Neural cell (in vitro differentiated cells): ENCODE measurements at regions not wholly inside any gene's neighbourhood (a gene's known extent, or its start where the extent isn't known, plus 50 kb on each side); places are given as distances from the start of the nearest gene placed in this dataset.

Source experiments
- H2AFZ ChIP-seq: fragments of 200-600, 300-800 bp; sonication (generic), shearing (Covaris generic); 2 replicates; pipeline ENCODE4 v1.6.0; 2014; ENCODE audit warnings: low read depth, mild to moderate bottlenecking, antibody characterized with exemption, low read length, moderate library complexity
- H3F3A ChIP-seq: fragments of 200-600 bp; shearing (Covaris generic); 2 replicates; pipeline ENCODE4 v1.6.1; 2016; ENCODE audit warnings: mild to moderate bottlenecking, moderate library complexity, mixed read lengths, antibody characterized with exemption, low read length; ENCODE audit not compliant: insufficient read depth, poor library complexity, severe bottlenecking
- H3K27ac ChIP-seq: fragments of 200-600, 300-800 bp; sonication (generic), shearing (Covaris generic); 2 replicates; pipeline ENCODE4 v1.5.1; 2014; ENCODE audit warnings: mild to moderate bottlenecking, low read length, moderate library complexity
- H3K27me3 ChIP-seq: fragments of 300-800, 200-600 bp; sonication (generic), shearing (Covaris generic); 2 replicates; pipeline ENCODE4 v1.6.0; 2014; ENCODE audit warnings: mild to moderate bottlenecking, low read depth, low read length, moderate library complexity; ENCODE audit not compliant: insufficient read depth
- H3K36me3 ChIP-seq: fragments of 300-800, 200-600 bp; sonication (generic), shearing (Covaris generic); 2 replicates; pipeline ENCODE4 v1.5.1; 2014; ENCODE audit warnings: mild to moderate bottlenecking, antibody characterized with exemption, low read length, moderate library complexity; ENCODE audit not compliant: insufficient read depth
- H3K4me2 ChIP-seq: fragments of 300-800, 200-600 bp; sonication (generic), shearing (Covaris generic); 2 replicates; pipeline ENCODE4 v1.6.0; 2014; ENCODE audit warnings: mild to moderate bottlenecking, low read length
- H3K4me3 ChIP-seq: fragments of 300-800, 200-600 bp; sonication (generic), shearing (Covaris generic); 2 replicates; pipeline ENCODE4 v1.5.1; 2014; ENCODE audit warnings: mild to moderate bottlenecking, low read length, moderate library complexity
- H3K79me2 ChIP-seq: fragments of 200-600 bp; shearing (Covaris generic); replicated peaks from 2 replicates; pipeline ENCODE4 v1.6.0; 2014; ENCODE audit warnings: mild to moderate bottlenecking, low read length, moderate library complexity; ENCODE audit not compliant: insufficient read depth
- H3K9ac ChIP-seq: fragments of 300-800, 200-600 bp; sonication (generic), shearing (Covaris generic); 2 replicates; pipeline ENCODE4 v1.6.1; 2016; ENCODE audit warnings: mild to moderate bottlenecking, low read length, mixed read lengths
- H3K9me2 ChIP-seq: fragments of 200-600 bp; shearing (Covaris generic); 2 replicates; pipeline ENCODE4 v1.6.1; 2016; ENCODE audit warnings: mild to moderate bottlenecking, low read length, mixed read lengths; ENCODE audit not compliant: insufficient read depth
- H3K9me3 ChIP-seq: fragments of 200-600, 300-800 bp; sonication (generic), shearing (Covaris generic); 2 replicates; pipeline ENCODE4 v1.6.1; 2016; ENCODE audit warnings: mild to moderate bottlenecking, mixed run types, low read length, moderate library complexity, mixed read lengths
- H4K20me1 ChIP-seq: fragments of 200-600 bp; shearing (Covaris generic); 2 replicates; pipeline ENCODE4 v1.6.1; 2016; ENCODE audit warnings: mild to moderate bottlenecking, mixed run types; ENCODE audit not compliant: insufficient read depth
- CTCF ChIP-seq: fragments of 450-650 bp; IDR thresholded peaks from 2 replicates; pipeline ENCODE4 v1.5.1; 2014; ENCODE audit warnings: antibody characterized with exemption, mild to moderate bottlenecking, moderate library complexity; ENCODE audit not compliant: poor library complexity, severe bottlenecking
- EP300 ChIP-seq: fragments of 450-650 bp; conservative IDR thresholded peaks from 2 replicates; pipeline ENCODE4 v1.6.1; 2014; ENCODE audit warnings: antibody characterized with exemption, mild to moderate bottlenecking, moderate library complexity; ENCODE audit not compliant: poor library complexity, severe bottlenecking
- EZH2 ChIP-seq: fragments of 200-600, 300-800 bp; shearing (Covaris generic), sonication (generic); IDR thresholded peaks from 2 replicates; pipeline ENCODE4 v1.6.1; 2014; ENCODE audit warnings: antibody characterized with exemption, low read length, borderline replicate concordance, mild to moderate bottlenecking; ENCODE audit not compliant: insufficient read depth, poor library complexity, severe bottlenecking
- MXI1 ChIP-seq: fragments of 450-650 bp; conservative IDR thresholded peaks from 2 replicates; pipeline ENCODE4 v1.6.1; 2014; ENCODE audit warnings: antibody characterized with exemption, mild to moderate bottlenecking; ENCODE audit not compliant: poor library complexity, severe bottlenecking
- POLR2AphosphoS5 ChIP-seq: IDR thresholded peaks from 2 replicates; pipeline ENCODE4 v1.6.1; 2012
- RAD21 ChIP-seq: fragments of 450-650 bp; conservative IDR thresholded peaks from 2 replicates; pipeline ENCODE4 v1.6.1; 2014; ENCODE audit warnings: antibody characterized with exemption, mild to moderate bottlenecking, moderate library complexity
- REST ChIP-seq: IDR thresholded peaks from 2 replicates; pipeline ENCODE4 v1.6.1; 2012; ENCODE audit warnings: borderline replicate concordance
- SMC3 ChIP-seq: fragments of 450-650 bp; conservative IDR thresholded peaks from 2 replicates; pipeline ENCODE4 v1.6.1; 2014; ENCODE audit warnings: antibody characterized with exemption, mild to moderate bottlenecking, moderate library complexity; ENCODE audit not compliant: poor library complexity
- TAF1 ChIP-seq: IDR thresholded peaks from 2 replicates; pipeline ENCODE4 v1.6.1; 2012; ENCODE audit warnings: low read depth

GRCh38 chr10:60555700-60556099 is 166.0 kb upstream of the ANK3 start:
- no peak for TF ChIP-seq TAF1
- TF ChIP-seq REST = no peak
- TF ChIP-seq EZH2 = no peak
- TF ChIP-seq RAD21 = no peak
- H3K27ac ChIP-seq = no peak overlapping the region
- H3K79me2 ChIP-seq = peaks cover 80% of the 10 kb centered on the region
- H3K27me3 ChIP-seq = no peaks in the 10 kb centered on the region
- H3K9ac ChIP-seq = no peak overlapping the region
- no peak overlapping the region for H3K4me3 ChIP-seq
- no peaks in the 10 kb centered on the region for H3K9me2 ChIP-seq
- H3K36me3 ChIP-seq = peaks cover 4% of the 10 kb centered on the region
- H2AFZ ChIP-seq = no peak overlapping the region
- H3F3A ChIP-seq = no peaks in the 10 kb centered on the region
- H3K9me3 ChIP-seq = no peaks in the 10 kb centered on the region
- no peak overlapping the region for H3K4me2 ChIP-seq
- H4K20me1 ChIP-seq = peaks cover 7% of the 10 kb centered on the region

- Histone ChIP-seq H3F3A (no peaks in the 10 kb centered on the region), H3K36me3 (peaks cover 4% of the 10 kb centered on the region), H3K9me3 (no peaks in the 10 kb centered on the region), H3K27me3 (no peaks in the 10 kb centered on the region), H4K20me1 (peaks cover 11% of the 10 kb centered on the region), H3K9ac (no peak overlapping the region), H3K4me2 (no peak overlapping the region), H3K79me2 (peaks cover 70% of the 10 kb centered on the region), H3K9me2 (no peaks in the 10 kb centered on the region), H3K27ac (no peak overlapping the region), H3K4me3 (no peak overlapping the region), H2AFZ (no peak overlapping the region)
- TF ChIP-seq REST (no peak), EP300 (no peak), POLR2AphosphoS5 (no peak), CTCF (peak; percentile 43), EZH2 (no peak), RAD21 (peak; percentile 45), TAF1 (no peak), MXI1 (no peak), SMC3 (no peak)
Observed at GRCh38 chr10:60549686-60550085, 160.0 kb upstream of the ANK3 start.
